ENCODE measurements at regions not wholly inside any gene's neighbourhood (a gene's known extent, or its start where the extent isn't known, plus 50 kb on each side); places are given as distances from the start of the nearest gene placed in this dataset.

GRCh38 chr3:181311186-181311585 is 321.6 kb upstream of the DNAJC19 start:
- no peak overlapping the region for H3K4me3 ChIP-seq (ENCODE audit: low read length)
- no peak for DNase-seq (ENCODE audit: low read depth, low spot score)

GRCh38 chr3:181302960-181303359 is 313.4 kb upstream of the DNAJC19 start:
- no peak overlapping the region for H3K4me3 ChIP-seq (ENCODE audit: low read length)
- DNase-seq (ENCODE audit: low read depth, low spot score): no peak

GRCh38 chr3:181300033-181300432 is 310.5 kb upstream of the DNAJC19 start:
- H3K4me3 ChIP-seq (ENCODE audit: low read length): no peak overlapping the region
- DNase-seq (ENCODE audit: low read depth, low spot score): no peak

GRCh38 chr3:181298421-181298820 is 308.9 kb upstream of the DNAJC19 start:
- no peak for DNase-seq (ENCODE audit: low read depth, low spot score)
- no peak overlapping the region for H3K4me3 ChIP-seq (ENCODE audit: low read length)

DNA sequence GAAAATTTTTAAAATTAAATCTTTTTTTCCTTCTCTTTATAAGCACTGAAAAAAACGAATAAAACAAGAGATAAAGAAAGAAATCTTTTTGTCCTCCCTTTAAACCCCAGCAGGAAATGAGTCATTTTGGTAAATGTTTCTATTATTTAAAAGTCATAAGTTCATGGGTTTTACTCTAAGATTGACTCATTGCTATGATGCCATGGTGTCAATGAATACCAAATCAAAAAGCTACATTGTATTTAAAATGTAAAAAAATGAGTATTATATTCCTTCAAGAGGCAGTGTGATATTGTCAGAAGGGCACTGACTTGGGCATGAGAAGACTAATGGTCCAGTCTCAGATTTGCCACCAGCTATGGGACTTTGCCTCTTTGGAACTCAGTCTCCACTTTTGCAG is 303.4 kb upstream of the DNAJC19 start:
- H3K4me3 ChIP-seq (ENCODE audit: low read length): no peak overlapping the region
- no peak for DNase-seq (ENCODE audit: low read depth, low spot score)

- DNase-seq (ENCODE audit: low read depth, low spot score): no peak
- H3K4me3 ChIP-seq (ENCODE audit: low read length): no peak overlapping the region
Observed at GRCh38 chr3:181290941-181291340, 301.4 kb upstream of the DNAJC19 start.

DNA sequence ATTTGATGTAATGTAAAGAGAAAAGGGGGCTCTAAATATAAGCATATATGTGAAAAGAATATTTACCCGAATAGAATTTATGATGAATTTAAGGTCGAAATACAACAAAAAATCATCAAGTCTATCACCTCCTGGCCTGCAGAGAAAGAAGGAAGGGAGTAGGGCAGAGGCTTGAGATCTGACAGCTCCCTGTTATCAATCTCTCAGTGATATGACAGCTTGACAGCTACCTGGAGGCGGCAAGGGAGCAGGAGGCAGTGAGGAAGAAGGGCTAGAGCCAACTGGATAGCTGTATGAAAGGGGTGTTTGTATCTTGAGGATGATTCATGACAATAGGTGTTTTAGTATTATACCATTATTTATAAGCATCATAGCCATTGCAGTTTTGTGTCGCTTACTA is 299.8 kb upstream of the DNAJC19 start:
- DNase-seq (ENCODE audit: low read depth, low spot score): no peak
- H3K4me3 ChIP-seq (ENCODE audit: low read length): no peak overlapping the region

GRCh38 chr3:181288145-181288544 is 298.6 kb upstream of the DNAJC19 start:
- no peak for DNase-seq (ENCODE audit: low read depth, low spot score)
- no peak overlapping the region for H3K4me3 ChIP-seq (ENCODE audit: low read length)

DNA sequence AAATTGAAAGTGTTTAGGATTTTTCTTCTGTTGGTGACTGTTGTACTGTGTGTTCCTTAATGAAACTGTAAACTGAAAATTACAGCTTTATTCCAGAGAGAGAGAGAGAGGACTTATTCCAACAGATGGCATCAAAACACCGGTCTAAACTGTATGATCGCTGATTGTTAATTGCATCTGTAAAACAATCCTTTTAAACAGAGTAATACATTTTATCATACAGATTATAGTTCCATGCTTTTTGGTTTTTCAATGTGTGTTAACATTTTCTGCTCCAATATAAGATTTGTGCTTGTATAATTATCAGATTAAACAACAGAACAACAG is 289.7 kb upstream of the DNAJC19 start:
- H3K4me3 ChIP-seq (ENCODE audit: low read length): no peak overlapping the region
- no peak for DNase-seq (ENCODE audit: low read depth, low spot score)

GRCh38 chr3:181278468-181279238 is 289.1 kb upstream of the DNAJC19 start:
- H3K4me3 ChIP-seq (ENCODE audit: low read length): no peak overlapping the region
- no peak for DNase-seq (ENCODE audit: low read depth, low spot score)

GRCh38 chr3:181276358-181276896 is 286.9 kb upstream of the DNAJC19 start:
- DNase-seq (ENCODE audit: low read depth, low spot score): no peak
- H3K4me3 ChIP-seq (ENCODE audit: low read length): no peak overlapping the region

DNA sequence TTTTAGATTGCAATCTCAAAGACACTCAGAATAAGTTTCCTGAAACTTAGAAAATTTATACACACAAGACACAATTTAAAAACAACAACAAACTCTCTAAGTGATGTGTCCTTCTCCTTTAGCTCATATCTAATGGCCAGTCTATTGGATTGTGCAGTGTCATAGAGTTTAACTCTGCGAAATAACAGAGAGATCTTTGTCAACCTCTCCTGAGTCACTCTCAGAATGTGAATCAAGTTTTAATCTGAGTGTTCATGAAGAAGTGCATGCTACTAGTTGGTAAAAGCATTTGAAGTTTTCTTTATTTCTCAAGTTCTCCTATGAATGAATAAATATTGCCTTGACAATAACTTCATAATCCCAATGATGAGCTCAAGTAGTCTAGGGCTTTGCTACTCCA is 284.5 kb upstream of the DNAJC19 start:
- H3K4me3 ChIP-seq (ENCODE audit: low read length): no peak overlapping the region
- DNase-seq (ENCODE audit: low read depth, low spot score): no peak

GRCh38 chr3:181267312-181267711 is 277.8 kb upstream of the DNAJC19 start:
- DNase-seq (ENCODE audit: low read depth, low spot score): no peak
- no peak overlapping the region for H3K4me3 ChIP-seq (ENCODE audit: low read length)

GRCh38 chr3:181265750-181266333 is 276.3 kb upstream of the DNAJC19 start:
- no peak for DNase-seq (ENCODE audit: low read depth, low spot score)

GRCh38 chr3:181264486-181264885 is 274.9 kb upstream of the DNAJC19 start:
- no peak for DNase-seq (ENCODE audit: low read depth, low spot score)
- no peak overlapping the region for H3K4me3 ChIP-seq (ENCODE audit: low read length)

More at GRCh38 chr3:181265750-181266333, 276.3 kb upstream of the DNAJC19 start:
- peak overlapping the region; percentile 3; the same call in 1 of the 2 replicates for H3K4me3 ChIP-seq (ENCODE audit: low read length)

GRCh38 chr3:181253796-181254195 is 264.3 kb upstream of the DNAJC19 start:
- H3K4me3 ChIP-seq (ENCODE audit: low read length): no peak overlapping the region
- no peak for DNase-seq (ENCODE audit: low read depth, low spot score)

- no peak overlapping the region for H3K4me3 ChIP-seq (ENCODE audit: low read length)
- no peak for DNase-seq (ENCODE audit: low read depth, low spot score)
Observed at GRCh38 chr3:181252631-181253030, 263.1 kb upstream of the DNAJC19 start.

DNA sequence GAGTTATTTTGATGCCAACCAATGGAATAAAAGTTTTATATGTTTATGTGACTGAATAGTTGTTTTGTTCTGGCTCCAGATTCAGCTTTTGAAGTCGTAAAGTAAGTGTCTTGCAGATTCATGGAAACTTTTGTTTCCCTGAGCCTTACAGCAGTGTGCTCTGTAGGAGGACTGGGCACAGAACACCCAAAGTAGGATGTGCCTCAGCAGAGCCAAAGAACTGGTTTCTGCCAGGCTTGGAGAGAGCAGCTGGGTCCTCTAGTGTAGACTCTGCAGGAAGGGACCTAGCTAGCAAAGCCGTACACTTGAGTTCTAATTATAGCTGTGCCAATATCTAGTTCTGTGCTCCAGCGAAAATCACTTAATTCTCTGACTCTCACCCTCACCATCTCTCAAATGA is 261.2 kb upstream of the DNAJC19 start:
- no peak for DNase-seq (ENCODE audit: low read depth, low spot score)

DNA sequence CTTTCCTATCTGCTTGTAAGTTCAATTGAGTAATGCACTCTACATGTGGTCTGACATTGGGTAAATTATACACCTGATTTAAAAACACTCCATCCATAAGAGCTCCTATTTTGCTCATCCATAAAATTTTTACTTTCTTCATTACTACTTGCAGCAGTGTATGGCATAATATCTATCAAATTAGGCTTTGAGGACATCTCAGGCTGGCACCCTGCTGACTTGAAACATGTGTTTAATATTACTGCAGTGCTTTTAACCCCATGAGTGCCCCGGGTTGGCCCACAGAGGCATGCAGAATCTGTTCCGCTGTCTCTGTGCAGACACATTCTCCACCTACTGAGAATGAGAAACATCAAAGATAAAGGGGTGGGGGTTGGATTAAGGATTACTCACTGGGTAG is 249.9 kb upstream of the DNAJC19 start:
- no peak overlapping the region for H3K4me3 ChIP-seq (ENCODE audit: low read length)
- no peak for DNase-seq (ENCODE audit: low read depth, low spot score)

More for the DNA sequence above, 261.2 kb upstream of the DNAJC19 start:
- no peak overlapping the region for H3K4me3 ChIP-seq (ENCODE audit: low read length)

GRCh38 chr3:181230258-181230657 is 240.7 kb upstream of the DNAJC19 start:
- no peak overlapping the region for H3K4me3 ChIP-seq (ENCODE audit: low read length)
- peak; percentile 6 for DNase-seq (ENCODE audit: low read depth, low spot score)

GRCh38 chr3:181213347-181213746 is 223.8 kb upstream of the DNAJC19 start:
- no peak for DNase-seq (ENCODE audit: low read depth, low spot score)
- H3K4me3 ChIP-seq (ENCODE audit: low read length): no peak overlapping the region
